H1 (cell line): ENCODE measurements at regions not wholly inside any gene's neighbourhood (a gene's known extent, or its start where the extent isn't known, plus 50 kb on each side); places are given as distances from the start of the nearest gene placed in this dataset.
A peak's percentile ranks its signal among the peaks of the same experiment; 100 is the strongest.

Source experiments
- CTCF ChIA-PET: fragments of 300-600 bp; sonication (Branson Sonifier 250); formaldehyde crosslinking; loops from one replicate; lab custom pipeline; 2021; ENCODE audit not compliant: partially characterized antibody; lab: Charles Lee
- POLR2A ChIA-PET: fragments of 300-600 bp; sonication (Branson Sonifier 250); formaldehyde crosslinking; loops from one replicate; lab custom pipeline; 2021; ENCODE audit warnings: inconsistent platforms; ENCODE audit not compliant: partially characterized antibody; lab: Charles Lee
- DNase-seq, 2 experiments: peaks; one replicate each; pipeline versions ENCODE4 v3.0.0 to v3.0.0-alpha.2; 2010 to 2022; ENCODE audit warnings: low spot score in 2 of 2, low read depth in 1 of 2, mixed read lengths in 1 of 2
- FAIRE-seq: peaks from 2 replicates; lab custom pipeline; 2011; peaks lifted over from hg19 to GRCh38; lab: Jason Lieb, UNC
- H2AFZ ChIP-seq: 2 replicates; pipeline ENCODE4 v1.8.1; 2012; ENCODE audit warnings: low read length, inconsistent platforms
- H2AK5ac ChIP-seq: 2 replicates; pipeline ENCODE4 v1.6.1; 2013; ENCODE audit warnings: low read depth, low read length
- H2BK120ac ChIP-seq: replicated peaks from 2 replicates; pipeline ENCODE3; 2013; ENCODE audit warnings: low read depth, low read length, inconsistent platforms
- H2BK12ac ChIP-seq: 2 replicates; pipeline ENCODE4 v1.6.1; 2013; ENCODE audit warnings: low read depth, low read length
- H2BK15ac ChIP-seq: 2 replicates; pipeline ENCODE4 v1.6.1; 2013; ENCODE audit warnings: low read length
- H2BK20ac ChIP-seq: 2 replicates; pipeline ENCODE4 v1.6.1; 2013; ENCODE audit warnings: low read length
- H2BK5ac ChIP-seq: 2 replicates; pipeline ENCODE4 v1.6.1; 2013; ENCODE audit warnings: low read depth, low read length
- H3K14ac ChIP-seq: 2 replicates; pipeline ENCODE4 v1.6.1; 2013; ENCODE audit warnings: inconsistent platforms; ENCODE audit not compliant: insufficient read length
- H3K18ac ChIP-seq: 2 replicates; pipeline ENCODE4 v1.6.1; 2013; ENCODE audit warnings: low read length; ENCODE audit errors: extremely low read depth
- H3K23ac ChIP-seq: 2 replicates; pipeline ENCODE4 v1.6.1; 2013; ENCODE audit warnings: inconsistent platforms; ENCODE audit not compliant: insufficient read length
- H3K23me2 ChIP-seq: 2 replicates; pipeline ENCODE4 v1.6.1; 2013; ENCODE audit warnings: low read depth, low read length
- H3K27ac ChIP-seq: 2 replicates; pipeline ENCODE4 v1.6.1; 2011; ENCODE audit warnings: low read depth, low read length, inconsistent platforms
- H3K27me3 ChIP-seq, 4 experiments: replicated peaks in 1 of 4; 1 replicate in 1 of 4; 2 replicates in 3 of 4; pipeline versions ENCODE4 v1.6.1 to v1.8.1; 2011 to 2013; ENCODE audit warnings: low read length in 3 of 4, mild to moderate bottlenecking in 3 of 4, inconsistent platforms in 2 of 4, mixed read lengths in 2 of 4, moderate library complexity in 1 of 4; ENCODE audit not compliant: control insufficient read depth in 3 of 4, insufficient read depth in 3 of 4; ENCODE audit errors: extremely low read depth in 1 of 4
- H3K36me3 ChIP-seq, 4 experiments: 2 replicates each; pipeline versions ENCODE4 v1.6.1 to v1.8.1; 2011 to 2013; ENCODE audit warnings: mild to moderate bottlenecking in 4 of 4, low read length in 3 of 4, moderate library complexity in 2 of 4, control low read depth in 1 of 4, inconsistent platforms in 1 of 4; ENCODE audit not compliant: insufficient read depth in 4 of 4, control insufficient read depth in 2 of 4
- H3K4ac ChIP-seq: replicated peaks from 2 replicates; pipeline ENCODE3; 2013; ENCODE audit warnings: low read length, low read depth, mixed read lengths, inconsistent platforms; ENCODE audit not compliant: insufficient read length
- H3K4me1 ChIP-seq, 4 experiments: replicated peaks in 1 of 4; 1 replicate in 1 of 4; 2 replicates in 3 of 4; pipeline versions ENCODE4 v1.6.1 to v1.8.1; 2011 to 2013; ENCODE audit warnings: low read length in 3 of 4, inconsistent platforms in 2 of 4, mixed read lengths in 1 of 4; ENCODE audit not compliant: insufficient read depth in 4 of 4, control insufficient read depth in 3 of 4
- H3K4me2 ChIP-seq, 2 experiments: 2 replicates each; pipeline versions ENCODE4 v1.6.1 to v1.8.1; 2011 to 2013; ENCODE audit warnings: low read depth in 2 of 2, low read length in 2 of 2, control low read depth in 1 of 2, inconsistent platforms in 1 of 2, mild to moderate bottlenecking in 1 of 2; ENCODE audit not compliant: insufficient read depth in 1 of 2
- H3K4me3 ChIP-seq, 4 experiments: fragments of 200-600, 300-600 bp in 1 of 4; sonication (generic), shearing (Covaris generic), sonication (Bioruptor Twin) in 1 of 4; 2 replicates each; pipeline versions ENCODE4 v1.5.1 to v1.8.1; 2011 to 2016; ENCODE audit warnings: low read length in 4 of 4, low read depth in 3 of 4, control low read depth in 2 of 4, inconsistent platforms in 2 of 4, mild to moderate bottlenecking in 2 of 4, mixed read lengths in 1 of 4, moderate library complexity in 1 of 4; ENCODE audit not compliant: insufficient read depth in 2 of 4; ENCODE audit errors: extremely low read depth in 1 of 4
- H3K56ac ChIP-seq: replicated peaks from 2 replicates; pipeline ENCODE3; 2013; ENCODE audit warnings: low read depth, mild to moderate bottlenecking, mixed read lengths, low read length, inconsistent platforms; ENCODE audit not compliant: insufficient read length
- H3K79me1 ChIP-seq: 2 replicates; pipeline ENCODE4 v1.6.1; 2013; ENCODE audit warnings: low read depth, low read length, control low read depth
- H3K79me2 ChIP-seq, 2 experiments: 2 replicates each; pipeline versions ENCODE4 v1.6.1 to v1.8.1; 2012 to 2013; ENCODE audit warnings: low read length in 2 of 2, mild to moderate bottlenecking in 2 of 2, inconsistent platforms in 1 of 2; ENCODE audit not compliant: insufficient read depth in 2 of 2, control insufficient read depth in 1 of 2
- H3K9ac ChIP-seq, 4 experiments: replicated peaks in 1 of 4; 1 replicate in 1 of 4; 2 replicates in 3 of 4; pipeline versions ENCODE4 v1.6.1 to v1.8.1; 2011 to 2013; ENCODE audit warnings: low read depth in 3 of 4, low read length in 3 of 4, control low read depth in 2 of 4, mild to moderate bottlenecking in 2 of 4, moderate library complexity in 2 of 4, inconsistent platforms in 1 of 4; ENCODE audit errors: extremely low read depth in 1 of 4
- H3K9me3 ChIP-seq, 2 experiments: 2 replicates each; pipeline versions ENCODE4 v1.6.1 to v1.8.1; 2012 to 2013; ENCODE audit warnings: mild to moderate bottlenecking in 2 of 2, moderate library complexity in 2 of 2, control low read depth in 1 of 2, inconsistent platforms in 1 of 2, low read depth in 1 of 2, low read length in 1 of 2, mixed read lengths in 1 of 2; ENCODE audit not compliant: insufficient read depth in 2 of 2
- H4K20me1 ChIP-seq, 2 experiments: replicated peaks in 1 of 2; 2 replicates each; pipeline versions ENCODE3 to v1.8.1; 2011 to 2013; ENCODE audit warnings: inconsistent platforms in 2 of 2, low read length in 2 of 2, mild to moderate bottlenecking in 1 of 2; ENCODE audit not compliant: insufficient read depth in 2 of 2, control insufficient read depth in 1 of 2
- H4K5ac ChIP-seq: 2 replicates; pipeline ENCODE4 v1.6.1; 2013; ENCODE audit warnings: low read length, low read depth, mixed read lengths, inconsistent platforms; ENCODE audit not compliant: insufficient read length
- H4K8ac ChIP-seq: 2 replicates; pipeline ENCODE4 v1.8.0; 2013; ENCODE audit warnings: mild to moderate bottlenecking, moderate library complexity, low read length, inconsistent platforms; ENCODE audit not compliant: insufficient read depth; ENCODE audit errors: extremely low read depth
- H4K91ac ChIP-seq: replicated peaks from 2 replicates; pipeline ENCODE3; 2013; ENCODE audit warnings: low read length, mixed read lengths, inconsistent platforms; ENCODE audit not compliant: insufficient read length
- CREB1 ChIP-seq: IDR thresholded peaks from 2 replicates; pipeline ENCODE4 v1.6.1; 2012; ENCODE audit warnings: inconsistent platforms
- CTBP2 ChIP-seq: IDR thresholded peaks from 2 replicates; pipeline ENCODE4 v1.7.0; 2011; ENCODE audit warnings: borderline replicate concordance, mild to moderate bottlenecking, moderate library complexity, mixed read lengths, low read length; ENCODE audit not compliant: insufficient read depth, insufficient read length
- JUND ChIP-seq: IDR thresholded peaks from 2 replicates; pipeline ENCODE4 v1.6.1; 2011; ENCODE audit warnings: mild to moderate bottlenecking, improper control_type of control experiment, low read length
- SIN3A ChIP-seq, 2 experiments: IDR thresholded peaks in 1 of 2; conservative IDR thresholded peaks in 1 of 2; 2 replicates each; pipeline ENCODE4 v1.6.1; 2011 to 2012; ENCODE audit warnings: low read length in 2 of 2, improper control_type of control experiment in 1 of 2, low read depth in 1 of 2, mild to moderate bottlenecking in 1 of 2
- TBP ChIP-seq: IDR thresholded peaks from 2 replicates; pipeline ENCODE4 v1.6.1; 2011; ENCODE audit warnings: low read depth, low read length, improper control_type of control experiment
- YY1 ChIP-seq: IDR thresholded peaks from 2 replicates; pipeline ENCODE4 v1.6.1; 2011; ENCODE audit warnings: low read depth, mild to moderate bottlenecking, low read length
- WGBS, 2 experiments: shearing (Covaris generic) in 1 of 2; methylation state at CpG; one replicate each; pipeline versions ENCODE4 v1.1.6 to v1.1.7; 2013 to 2015; ENCODE audit warnings: low lambda C conversion rate in 2 of 2, mixed read lengths in 2 of 2, inconsistent platforms in 1 of 2, low coverage in 1 of 2, missing lambda C conversion rate in 1 of 2; ENCODE audit not compliant: insufficient replicate concordance in 2 of 2, insufficient coverage in 1 of 2, insufficient read length in 1 of 2; ENCODE audit errors: extremely low coverage in 1 of 2, missing lambda C conversion rate in 1 of 2; 5-methylcytosine and 5-hydroxymethylcytosine counted together
- TF ChIP-seq, protein P1 (sequence below): IDR thresholded peaks from 2 replicates; pipeline ENCODE4 v1.6.1; 2011; ENCODE audit warnings: low read depth, mild to moderate bottlenecking, low read length; ENCODE audit not compliant: insufficient read depth

- H4K8ac ChIP-seq = no peak overlapping the region
- no peaks in the 10 kb centered on the region for H3K79me2 ChIP-seq
- no peak overlapping the region for H2AFZ ChIP-seq
- H3K36me3 ChIP-seq = no peaks in the 10 kb centered on the region
- no peak overlapping the region for H3K23ac ChIP-seq
- no peak overlapping the region for H3K27ac ChIP-seq
- peaks cover 0 to 7% (median 4%) of the 10 kb centered on the region in 4 experiments; a peak in 5 of 7 replicates for H3K4me1 ChIP-seq
- no peak overlapping the region for H3K18ac ChIP-seq
- POLR2A ChIA-PET = no interaction called here
- H2BK5ac ChIP-seq = no peak overlapping the region
- FAIRE-seq (no peak), DNase-seq (peak in 1 of 2 experiments; percentile 10)
- no peak overlapping the region for H3K14ac ChIP-seq
- no peak overlapping the region for H2BK20ac ChIP-seq
- no peak overlapping the region for H3K56ac ChIP-seq
- CTCF ChIA-PET = interaction anchor here (0.7 kb wide), 2 partner anchors 121 to 1392 kb away, joined by 3 read pairs; no protein-coding TSS in a partner anchor
- H3K9me3 ChIP-seq = peaks cover 4 to 7% of the 10 kb centered on the region in 2 experiments; a peak in 2 of 4 replicates
- no peak overlapping the region for H3K4ac ChIP-seq
- no peak overlapping the region for H4K91ac ChIP-seq
- 93% methylated on average over 5 of the region's 5 CpGs; no CpG with 5 or more reads in 1 of the 2 experiments for WGBS, 2 experiments
- no peak overlapping the region for H2BK120ac ChIP-seq
- no peaks in the 10 kb centered on the region for H3K23me2 ChIP-seq
- no peaks in the 10 kb centered on the region; a peak in 2 of 7 replicates for H3K27me3 ChIP-seq
- no peak overlapping the region for H3K4me2 ChIP-seq
- no peaks in the 10 kb centered on the region for H4K20me1 ChIP-seq
- no peak overlapping the region for H3K4me3 ChIP-seq
- H3K79me1 ChIP-seq = no peaks in the 10 kb centered on the region
- no peak overlapping the region for H2AK5ac ChIP-seq
- no peak overlapping the region for H2BK15ac ChIP-seq
- no peak overlapping the region for H3K9ac ChIP-seq
- H2BK12ac ChIP-seq = no peak overlapping the region
- no peak overlapping the region for H4K5ac ChIP-seq
- TF ChIP-seq CTBP2 (no peak), TBP (no peak), CREB1 (no peak), YY1 (no peak), SIN3A (conservative IDR thresholded peaks at IDR 0.05 in 1 of 2, IDR thresholded peaks at IDR 0.05 in 1 of 2; ENCODE audit: low read depth in 1 of 2, low read length in 2 of 2) (no peak), JUND (no peak)
- TF ChIP-seq, protein P1, sequence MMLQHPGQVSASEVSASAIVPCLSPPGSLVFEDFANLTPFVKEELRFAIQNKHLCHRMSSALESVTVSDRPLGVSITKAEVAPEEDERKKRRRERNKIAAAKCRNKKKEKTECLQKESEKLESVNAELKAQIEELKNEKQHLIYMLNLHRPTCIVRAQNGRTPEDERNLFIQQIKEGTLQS = no peak
These were observed 146.5 kb downstream of the NDUFA10 start for GRCh38 chr2:239878686-239879085.
